Putamen (tissue), 1 donor: ENCODE measurements at regions not wholly inside any gene's neighbourhood (a gene's known extent, or its start where the extent isn't known, plus 50 kb on each side); places are given as distances from the start of the nearest gene placed in this dataset.

ENCODE experiments used
- DNase-seq: peaks from one replicate; pipeline ENCODE4 v3.0.0-alpha.2; 2016; ENCODE audit warnings: low spot score

- no peak for DNase-seq
These were observed 833.6 kb upstream of the AGA start for GRCh38 chr4:178275671-178276360.

- no peak for DNase-seq
These were observed 838.1 kb upstream of the AGA start for GRCh38 chr4:178280362-178280761.

GRCh38 chr4:178288462-178288861 is 846.2 kb upstream of the AGA start:
- DNase-seq = no peak

GRCh38 chr4:178293601-178294000 is 851.4 kb upstream of the AGA start:
- no peak for DNase-seq

- no peak for DNase-seq
These were observed 854.4 kb upstream of the AGA start for GRCh38 chr4:178296669-178297068.

GRCh38 chr4:178306565-178306964 is 864.3 kb upstream of the AGA start:
- no peak for DNase-seq

GRCh38 chr4:178309890-178310289 is 867.7 kb upstream of the AGA start:
- no peak for DNase-seq

- no peak for DNase-seq
These were observed 869.8 kb upstream of the AGA start for GRCh38 chr4:178311997-178312396.

GRCh38 chr4:178314287-178314686 is 872.0 kb upstream of the AGA start:
- DNase-seq = no peak

GRCh38 chr4:178316211-178316610 is 874.0 kb upstream of the AGA start:
- DNase-seq = no peak

- no peak for DNase-seq
These were observed 877.8 kb upstream of the AGA start for GRCh38 chr4:178320003-178320402.

- no peak for DNase-seq
These were observed 880.4 kb upstream of the AGA start for GRCh38 chr4:178322524-178323183.

- DNase-seq = no peak
These were observed 887.1 kb upstream of the AGA start for GRCh38 chr4:178329226-178329872.

- no peak for DNase-seq
These were observed 891.1 kb upstream of the AGA start for GRCh38 chr4:178333355-178333754.

GRCh38 chr4:178339769-178340168 is 897.5 kb upstream of the AGA start:
- DNase-seq = no peak

GRCh38 chr4:178340468-178340867 is 898.2 kb upstream of the AGA start:
- no peak for DNase-seq

GRCh38 chr4:178344096-178344495 is 901.9 kb upstream of the AGA start:
- DNase-seq = no peak

- no peak for DNase-seq
These were observed 904.9 kb upstream of the AGA start for GRCh38 chr4:178347111-178347510.

GRCh38 chr4:178349601-178350000 is 907.4 kb upstream of the AGA start:
- no peak for DNase-seq

GRCh38 chr4:178351185-178351584 is 908.9 kb upstream of the AGA start:
- DNase-seq = no peak

GRCh38 chr4:178356725-178357124 is 914.5 kb upstream of the AGA start:
- no peak for DNase-seq

GRCh38 chr4:178385481-178385880 is 943.2 kb upstream of the AGA start:
- no peak for DNase-seq

- no peak for DNase-seq
These were observed 945.5 kb upstream of the AGA start for GRCh38 chr4:178387756-178388155.
